Kasumi-1 (cell line): ENCODE measurements at regions not wholly inside any gene's neighbourhood (a gene's known extent, or its start where the extent isn't known, plus 50 kb on each side); places are given as distances from the start of the nearest gene placed in this dataset.
"Not testable (repeated sequence)": the region's sequence is repeated elsewhere in the genome, so short reads cannot be mapped to it uniquely, and the experiment has no call there.

ENCODE experiments used
- DNase-seq, 2 experiments: peaks; one replicate each; lab custom pipeline; 2025; lab: John Stamatoyannopoulos, UW

GRCh38 chr6:169406804-169407203, 153.2 kb upstream of the THBS2 start:
- DNase-seq, result no peak

- no peak for DNase-seq
These were observed 152.4 kb upstream of the THBS2 start for GRCh38 chr6:169406034-169406433.

GRCh38 chr6:169404828-169405227, 151.2 kb upstream of the THBS2 start:
- no peak for DNase-seq

- no peak for DNase-seq
These were observed 144.9 kb upstream of the THBS2 start for GRCh38 chr6:169398342-169399105.

- DNase-seq, result no peak
These were observed 144.0 kb upstream of the THBS2 start for GRCh38 chr6:169397684-169398083.

GRCh38 chr6:169396554-169397163, 143.0 kb upstream of the THBS2 start:
- no peak for DNase-seq

- not testable (repeated sequence) for DNase-seq
These were observed 142.4 kb upstream of the THBS2 start for GRCh38 chr6:169396009-169396539.

GRCh38 chr6:169395080-169395805, 141.6 kb upstream of the THBS2 start:
- no peak for DNase-seq

GRCh38 chr6:169393753-169394152, 140.1 kb upstream of the THBS2 start:
- no peak for DNase-seq

GRCh38 chr6:169391473-169392071, 137.9 kb upstream of the THBS2 start:
- DNase-seq, result no peak

- no peak for DNase-seq
These were observed 134.9 kb upstream of the THBS2 start for GRCh38 chr6:169388395-169389166.

- DNase-seq, result no peak
These were observed 134.2 kb upstream of the THBS2 start for GRCh38 chr6:169387809-169388383.

GRCh38 chr6:169386411-169387057, 132.9 kb upstream of the THBS2 start:
- no peak for DNase-seq

GRCh38 chr6:169385237-169385880, 131.7 kb upstream of the THBS2 start:
- DNase-seq, result no peak

GRCh38 chr6:169384291-169384690, 130.6 kb upstream of the THBS2 start:
- no peak for DNase-seq

GRCh38 chr6:169383265-169383664, 129.6 kb upstream of the THBS2 start:
- DNase-seq, result no peak

- DNase-seq, result no peak
These were observed 129.1 kb upstream of the THBS2 start for GRCh38 chr6:169382735-169383134.

- DNase-seq, result no peak
These were observed 128.3 kb upstream of the THBS2 start for GRCh38 chr6:169381988-169382387.

GRCh38 chr6:169380493-169380892, 126.8 kb upstream of the THBS2 start:
- DNase-seq, result no peak

- no peak for DNase-seq
These were observed 125.9 kb upstream of the THBS2 start for GRCh38 chr6:169379495-169380070.
